Astrocyte of the spinal cord (primary cell): ENCODE measurements at regions not wholly inside any gene's neighbourhood (a gene's known extent, or its start where the extent isn't known, plus 50 kb on each side); places are given as distances from the start of the nearest gene placed in this dataset.
"Not testable (repeated sequence)": the region's sequence is repeated elsewhere in the genome, so short reads cannot be mapped to it uniquely, and the experiment has no call there.

ENCODE experiments used
- DNase-seq: peaks from one replicate; pipeline ENCODE4 v3.0.0; 2011; ENCODE audit warnings: low read depth, low spot score
- H3K4me3 ChIP-seq: 2 replicates; pipeline ENCODE4 v1.5.1; 2011; ENCODE audit warnings: low read depth, mild to moderate bottlenecking, low read length, moderate library complexity
- in situ Hi-C: cut with HindIII; loops from 2 replicates; pipeline ENCODE4 v1.10.0; 2017; ENCODE audit warnings: low sequenced_read_pairs
- TF ChIP-seq, protein P1 (sequence below): IDR thresholded peaks from 2 replicates; pipeline ENCODE4 v1.5.1; 2012; ENCODE audit warnings: low read depth, mild to moderate bottlenecking, low read length, inconsistent platforms

DNA sequence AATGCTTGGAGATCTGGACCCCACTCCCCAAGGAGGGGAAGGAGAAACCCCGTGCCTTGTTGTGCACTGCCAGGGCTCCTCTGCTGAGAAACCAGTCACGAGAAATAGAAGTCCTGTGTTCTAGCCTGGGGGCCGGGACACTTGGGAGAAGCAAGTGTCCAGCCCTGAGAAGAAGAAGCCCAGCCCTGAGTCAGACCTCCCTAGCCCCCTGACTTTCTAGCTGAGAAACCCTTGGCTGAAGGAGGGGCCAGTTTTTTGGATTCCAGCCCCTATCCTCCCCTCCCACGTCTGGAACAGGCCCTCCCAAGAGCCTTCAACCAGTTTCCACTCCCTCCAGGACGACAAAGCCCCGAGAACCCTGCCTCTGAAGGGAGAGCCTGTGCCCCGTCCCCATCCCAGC lies 100.5 kb downstream of the NAV1 start:
- DNase-seq, result no peak
- TF ChIP-seq, protein P1, sequence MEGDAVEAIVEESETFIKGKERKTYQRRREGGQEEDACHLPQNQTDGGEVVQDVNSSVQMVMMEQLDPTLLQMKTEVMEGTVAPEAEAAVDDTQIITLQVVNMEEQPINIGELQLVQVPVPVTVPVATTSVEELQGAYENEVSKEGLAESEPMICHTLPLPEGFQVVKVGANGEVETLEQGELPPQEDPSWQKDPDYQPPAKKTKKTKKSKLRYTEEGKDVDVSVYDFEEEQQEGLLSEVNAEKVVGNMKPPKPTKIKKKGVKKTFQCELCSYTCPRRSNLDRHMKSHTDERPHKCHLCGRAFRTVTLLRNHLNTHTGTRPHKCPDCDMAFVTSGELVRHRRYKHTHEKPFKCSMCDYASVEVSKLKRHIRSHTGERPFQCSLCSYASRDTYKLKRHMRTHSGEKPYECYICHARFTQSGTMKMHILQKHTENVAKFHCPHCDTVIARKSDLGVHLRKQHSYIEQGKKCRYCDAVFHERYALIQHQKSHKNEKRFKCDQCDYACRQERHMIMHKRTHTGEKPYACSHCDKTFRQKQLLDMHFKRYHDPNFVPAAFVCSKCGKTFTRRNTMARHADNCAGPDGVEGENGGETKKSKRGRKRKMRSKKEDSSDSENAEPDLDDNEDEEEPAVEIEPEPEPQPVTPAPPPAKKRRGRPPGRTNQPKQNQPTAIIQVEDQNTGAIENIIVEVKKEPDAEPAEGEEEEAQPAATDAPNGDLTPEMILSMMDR, result no peak
- in situ Hi-C loops, result no loop called here
- H3K4me3 ChIP-seq, result no peak overlapping the region

DNA sequence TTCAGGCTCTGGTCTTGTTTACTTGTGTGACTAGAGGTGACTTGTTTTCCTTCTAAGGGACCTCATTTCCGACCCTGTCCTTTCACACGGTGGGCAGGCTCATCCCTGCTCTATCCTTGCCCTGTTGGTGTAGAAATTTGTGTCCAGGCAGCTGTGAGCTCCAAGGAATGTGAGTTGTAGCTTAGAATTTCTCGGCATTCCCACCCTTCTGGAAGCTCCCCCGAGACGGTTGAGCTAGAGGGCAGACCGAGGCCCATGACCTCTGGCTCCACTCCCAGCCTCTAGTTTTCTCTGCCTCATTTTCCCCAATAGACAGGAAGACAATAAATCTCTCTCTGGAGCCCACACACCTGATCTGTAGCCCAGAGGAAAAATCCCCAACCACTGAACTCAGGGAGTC lies 100.9 kb downstream of the NAV1 start:
- TF ChIP-seq, protein P1, result no peak
- no peak overlapping the region for H3K4me3 ChIP-seq
- DNase-seq, result no peak
- in situ Hi-C loops, result no loop called here

DNA sequence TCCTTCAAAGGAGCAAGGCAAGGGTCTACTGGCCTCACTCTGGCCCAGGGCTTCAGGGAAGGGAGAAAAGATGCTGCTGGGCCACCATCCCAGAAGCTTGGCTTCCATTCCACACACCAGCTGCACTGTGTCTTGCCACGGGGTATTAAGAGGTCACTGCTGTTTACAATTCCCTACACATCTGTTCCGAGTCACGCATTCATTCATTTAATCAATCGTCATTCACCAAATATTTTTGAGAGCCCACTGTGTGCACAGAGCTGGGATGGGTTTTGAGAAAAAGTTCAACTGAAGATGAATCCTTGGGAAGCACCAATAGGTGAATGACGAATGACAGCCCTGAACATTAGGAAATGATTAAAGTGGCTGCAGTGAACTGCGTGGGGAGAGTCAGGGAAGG lies 101.7 kb downstream of the NAV1 start:
- no peak overlapping the region for H3K4me3 ChIP-seq
- in situ Hi-C loops, result no loop called here
- TF ChIP-seq, protein P1, result no peak
- no peak for DNase-seq

DNA sequence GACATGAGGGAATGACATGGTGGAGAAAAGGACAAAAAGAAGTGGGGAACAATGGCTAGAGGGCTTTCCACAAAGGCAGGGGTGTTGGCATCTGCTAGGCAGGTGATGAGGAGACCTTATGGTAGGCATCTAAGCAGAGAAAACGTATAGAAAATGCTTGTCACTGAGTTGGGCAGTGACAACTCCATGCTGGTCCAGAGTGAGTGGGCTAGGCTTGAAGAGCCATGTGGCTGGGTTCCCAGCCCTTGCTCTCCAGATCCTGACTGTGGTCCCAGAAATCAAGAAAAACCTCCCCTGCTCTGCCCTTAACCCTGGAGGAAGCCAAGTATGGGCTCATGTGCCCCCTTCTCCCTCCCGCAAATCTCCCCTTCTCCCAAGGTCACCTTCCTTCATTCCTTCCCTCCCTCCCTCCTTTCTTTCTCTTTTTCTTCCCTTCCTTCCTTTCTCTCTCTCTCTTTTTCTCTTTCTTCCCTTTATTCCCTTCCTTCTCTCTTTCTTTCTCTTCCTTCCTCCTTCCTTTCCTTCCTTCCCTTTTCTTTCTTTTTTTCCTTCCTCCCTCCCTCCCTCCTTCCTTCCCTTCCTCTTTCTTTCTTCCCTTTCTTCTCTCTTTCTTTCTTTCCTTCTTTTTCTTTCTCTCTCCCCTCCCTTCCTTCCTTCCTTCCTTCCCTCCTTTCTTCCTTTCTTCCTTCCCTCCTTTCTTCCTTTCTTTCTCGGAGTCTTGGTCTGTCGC lies 102.8 kb downstream of the NAV1 start:
- H3K4me3 ChIP-seq, result no peak overlapping the region
- TF ChIP-seq, protein P1, result no peak
- in situ Hi-C loops, result no loop called here
- no peak for DNase-seq

DNA sequence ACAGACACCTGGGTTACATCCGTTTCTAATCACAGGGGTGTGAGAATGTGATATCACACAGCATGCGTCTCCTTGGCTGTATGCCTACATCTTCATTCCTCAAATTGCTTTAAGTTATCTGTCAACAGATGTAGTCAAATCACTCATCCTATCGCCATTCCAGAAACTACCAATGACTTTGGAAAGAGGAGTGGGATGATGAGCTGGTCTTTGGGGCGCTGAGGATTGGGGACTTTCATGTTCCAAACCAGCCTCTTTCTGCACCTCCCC lies 104.8 kb downstream of the NAV1 start:
- H3K4me3 ChIP-seq, result no peak overlapping the region
- no peak for DNase-seq
- TF ChIP-seq, protein P1, result no peak
- in situ Hi-C loops, result no loop called here

DNA sequence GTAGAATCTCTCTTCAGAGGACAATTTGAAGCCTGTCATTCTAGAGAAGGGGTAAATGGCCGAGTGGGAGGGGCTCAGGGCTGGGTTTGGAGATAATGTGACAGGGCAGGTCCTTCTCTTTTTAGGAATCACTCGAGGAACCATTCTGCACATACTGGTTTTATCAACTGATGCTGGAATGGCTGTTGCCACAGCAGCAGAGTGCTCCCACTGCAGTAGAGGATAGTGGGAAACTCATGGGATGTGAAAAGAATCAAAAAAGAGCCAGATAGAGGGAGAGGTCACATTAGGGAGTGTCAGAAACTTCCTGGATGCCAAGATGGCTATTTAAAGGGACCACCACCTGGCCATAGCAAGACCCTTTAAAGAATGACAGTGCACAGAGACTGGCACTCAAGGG lies 105.3 kb downstream of the NAV1 start:
- H3K4me3 ChIP-seq, result no peak overlapping the region
- TF ChIP-seq, protein P1, result no peak
- no peak for DNase-seq
- in situ Hi-C loops, result no loop called here

DNA sequence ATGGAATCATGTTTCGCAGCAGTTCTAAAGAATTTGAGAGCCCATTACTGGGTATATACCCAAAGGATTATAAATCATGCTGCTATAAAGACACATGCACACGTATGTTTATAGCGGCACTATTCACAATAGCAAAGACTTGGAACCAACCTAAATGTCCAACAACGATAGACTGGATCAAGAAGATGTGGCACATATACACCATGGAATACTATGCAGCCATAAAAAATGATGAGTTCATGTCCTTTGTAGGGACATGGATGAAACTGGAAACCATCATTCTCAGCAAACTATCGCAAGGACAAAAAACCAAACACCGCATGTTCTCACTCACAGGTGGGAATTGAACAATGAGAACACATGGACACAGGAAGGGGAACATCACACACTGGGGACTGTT lies 106.1 kb downstream of the NAV1 start:
- H3K4me3 ChIP-seq, in situ Hi-C loops, DNase-seq: not testable (repeated sequence)
